ENCODE measurements at regions not wholly inside any gene's neighbourhood (a gene's known extent, or its start where the extent isn't known, plus 50 kb on each side); places are given as distances from the start of the nearest gene placed in this dataset.

- Histone ChIP-seq H3K4me1 (peaks cover 0 to 10% (median 0%) of the 10 kb centered on the region in 4 donors), H3K4me3 (no peak overlapping the region), H3K27ac (replicated peaks in 1 of 4) (no peak overlapping the region), H3K9me3 (no peaks in the 10 kb centered on the region), H3K36me3 (no peaks in the 10 kb centered on the region), H3K27me3 (no peaks in the 10 kb centered on the region)
- TF ChIP-seq POLR2A (IDR thresholded peaks at IDR 0.05; ENCODE audit: low read depth) (no peak), POLR2AphosphoS5 (IDR thresholded peaks at IDR 0.05) (no peak), EP300 (IDR thresholded peaks at IDR 0.05) (no peak), CTCF (IDR thresholded peaks at IDR 0.05) (no peak)
- 88% methylated on average over 1 of the region's 1 CpG for WGBS
- no peak for DNase-seq (ENCODE audit: extremely low spot score)
- intact Hi-C loops (cut with DNase I): no loop called here
Observed at GRCh38 chr2:67341012-67341318, 56.2 kb upstream of the ETAA1 start.

- no peaks in the 10 kb centered on the region for H3K9me3 ChIP-seq
- peaks cover 0 to 10% (median 0%) of the 10 kb centered on the region in 4 donors for H3K4me1 ChIP-seq
- TF ChIP-seq CTCF (IDR thresholded peaks at IDR 0.05): no peak
- TF ChIP-seq POLR2A (IDR thresholded peaks at IDR 0.05; ENCODE audit: low read depth): no peak
- no peak for TF ChIP-seq EP300 (IDR thresholded peaks at IDR 0.05)
- no peak for TF ChIP-seq POLR2AphosphoS5 (IDR thresholded peaks at IDR 0.05)
- H3K27me3 ChIP-seq: no peaks in the 10 kb centered on the region
- no peak overlapping the region for H3K4me3 ChIP-seq
- intact Hi-C loops (cut with DNase I): no loop called here
- no peaks in the 10 kb centered on the region for H3K36me3 ChIP-seq
- H3K27ac ChIP-seq (replicated peaks in 1 of 4): no peak overlapping the region
- DNase-seq (ENCODE audit: extremely low spot score): no peak
- WGBS: 90% methylated on average over 2 of the region's 2 CpGs
Observed at GRCh38 chr2:67341336-67341735, 55.8 kb upstream of the ETAA1 start.

GRCh38 chr2:67342394-67342793 is 54.7 kb upstream of the ETAA1 start:
- Histone ChIP-seq H3K27me3 (no peaks in the 10 kb centered on the region), H3K27ac (replicated peaks in 1 of 4) (no peak overlapping the region), H3K4me1 (peaks cover 0 to 10% (median 0%) of the 10 kb centered on the region in 4 donors), H3K9me3 (no peaks in the 10 kb centered on the region), H3K36me3 (no peaks in the 10 kb centered on the region), H3K4me3 (no peak overlapping the region)
- no peak for DNase-seq (ENCODE audit: extremely low spot score)
- TF ChIP-seq EP300 (IDR thresholded peaks at IDR 0.05): no peak
- no peak for TF ChIP-seq POLR2AphosphoS5 (IDR thresholded peaks at IDR 0.05)
- no peak for TF ChIP-seq CTCF (IDR thresholded peaks at IDR 0.05)
- no peak for TF ChIP-seq POLR2A (IDR thresholded peaks at IDR 0.05; ENCODE audit: low read depth)
- WGBS: 95% methylated on average over 3 of the region's 3 CpGs
- intact Hi-C loops (cut with DNase I): no loop called here

- WGBS: 76% methylated on average over 4 of the region's 4 CpGs
- no peak for DNase-seq (ENCODE audit: extremely low spot score)
- Histone ChIP-seq H3K27ac (replicated peaks in 1 of 4) (no peak overlapping the region), H3K9me3 (no peaks in the 10 kb centered on the region), H3K36me3 (no peaks in the 10 kb centered on the region), H3K27me3 (no peaks in the 10 kb centered on the region), H3K4me1 (no peaks in the 10 kb centered on the region), H3K4me3 (no peak overlapping the region)
- TF ChIP-seq POLR2AphosphoS5 (IDR thresholded peaks at IDR 0.05): no peak
- no peak for TF ChIP-seq CTCF (IDR thresholded peaks at IDR 0.05)
- no peak for TF ChIP-seq EP300 (IDR thresholded peaks at IDR 0.05)
- TF ChIP-seq POLR2A (IDR thresholded peaks at IDR 0.05; ENCODE audit: low read depth): no peak
- intact Hi-C loops (cut with DNase I): no loop called here
Observed at GRCh38 chr2:67346718-67347407, 50.3 kb upstream of the ETAA1 start.

Small RNA genes lying in the stretch of these regions (small RNA-seq; reads per million reads assigned to genes)
- gene AC009474.2: 0 reads per million in 3 donors

Measured in esophagus muscularis mucosa (tissue), 4 donors.